Breast epithelium (tissue), 3 donors: ENCODE measurements at regions not wholly inside any gene's neighbourhood (a gene's known extent, or its start where the extent isn't known, plus 50 kb on each side); places are given as distances from the start of the nearest gene placed in this dataset.

Source experiments
- CTCF ChIP-seq, 3 donors: fragments of 450-650 bp; IDR thresholded peaks; one replicate each; pipeline ENCODE4 v1.5.1; 2016 to 2017; ENCODE audit warnings: antibody characterized with exemption in 3 of 3, mild to moderate bottlenecking in 3 of 3, moderate library complexity in 3 of 3
- POLR2A ChIP-seq: fragments of 450-650 bp; IDR thresholded peaks from one replicate; pipeline ENCODE4 v1.6.1; 2016; ENCODE audit warnings: antibody characterized with exemption, mild to moderate bottlenecking, moderate library complexity
- POLR2AphosphoS5 ChIP-seq, 3 donors: sonication (generic); formaldehyde crosslinking; IDR thresholded peaks; one replicate each; pipeline ENCODE4 v1.6.1; 2017; ENCODE audit warnings: antibody characterized with exemption in 3 of 3

DNA sequence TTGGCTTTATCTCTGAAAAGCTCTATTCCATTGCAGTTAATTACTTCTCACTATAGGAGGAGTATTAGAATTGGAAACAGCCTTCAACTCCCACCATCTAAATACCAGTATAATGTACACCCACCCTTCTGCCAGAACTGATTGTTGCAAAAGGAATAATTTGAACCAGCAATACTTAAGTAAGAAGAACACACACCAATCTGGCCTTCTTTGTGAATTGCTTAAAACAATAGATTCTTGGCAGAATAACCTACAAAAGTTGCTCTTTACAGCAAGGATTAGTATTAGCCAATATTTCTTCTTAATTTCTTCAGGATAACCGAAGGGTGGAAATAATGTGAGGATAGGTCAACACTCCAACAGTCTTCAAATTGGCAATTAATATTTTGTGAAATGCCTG lies 54.9 kb upstream of the ADAMTS5 start:
- TF ChIP-seq CTCF (IDR thresholded peaks at IDR 0.05) (no peak), POLR2AphosphoS5 (IDR thresholded peaks at IDR 0.05) (no peak), POLR2A (no peak)
